ENCODE measurements at regions not wholly inside any gene's neighbourhood (a gene's known extent, or its start where the extent isn't known, plus 50 kb on each side); places are given as distances from the start of the nearest gene placed in this dataset.

DNA sequence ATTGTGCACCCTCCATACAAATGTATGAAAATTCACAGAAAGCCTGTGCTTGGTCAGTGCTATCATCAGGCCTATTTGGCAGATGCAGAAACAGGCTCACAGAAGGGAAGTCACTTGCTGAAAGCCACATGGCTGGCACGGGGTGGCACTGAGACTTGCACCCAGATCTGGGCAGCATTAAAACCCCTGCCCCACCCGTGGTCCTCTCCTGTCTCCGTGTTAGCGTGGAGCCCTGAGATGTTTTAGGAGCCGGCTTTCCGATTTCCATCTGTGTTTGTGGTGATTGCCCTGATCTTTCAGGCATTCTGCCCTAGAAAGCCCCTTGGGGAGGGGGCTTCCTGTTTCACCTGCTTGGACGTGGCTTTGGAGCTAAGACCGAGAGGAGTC, 102.2 kb upstream of the IER5L start:
- no peak for ATAC-seq (ENCODE audit: insufficient read depth, low FRiP score)
- H3K4me3 ChIP-seq, result no peak overlapping the region
- H3K9me3 ChIP-seq (ENCODE audit: control insufficient read depth in 4 of 4, insufficient read depth in 3 of 4, low read length in 3 of 4), result no peaks in the 10 kb centered on the region
- no peaks in the 10 kb centered on the region for H3K27me3 ChIP-seq (ENCODE audit: control insufficient read depth in 3 of 3, insufficient read depth in 3 of 3, low read length in 2 of 3)
- H3K27ac ChIP-seq (ENCODE audit: low read depth in 1 of 2, low read length in 1 of 2), result no peak overlapping the region
- H3K4me1 ChIP-seq (ENCODE audit: control insufficient read depth in 5 of 5, insufficient read depth in 5 of 5, low read length in 5 of 5), result peaks cover 0 to 14% (median 2%) of the 10 kb centered on the region in 5 donors
- TF ChIP-seq, protein P1, sequence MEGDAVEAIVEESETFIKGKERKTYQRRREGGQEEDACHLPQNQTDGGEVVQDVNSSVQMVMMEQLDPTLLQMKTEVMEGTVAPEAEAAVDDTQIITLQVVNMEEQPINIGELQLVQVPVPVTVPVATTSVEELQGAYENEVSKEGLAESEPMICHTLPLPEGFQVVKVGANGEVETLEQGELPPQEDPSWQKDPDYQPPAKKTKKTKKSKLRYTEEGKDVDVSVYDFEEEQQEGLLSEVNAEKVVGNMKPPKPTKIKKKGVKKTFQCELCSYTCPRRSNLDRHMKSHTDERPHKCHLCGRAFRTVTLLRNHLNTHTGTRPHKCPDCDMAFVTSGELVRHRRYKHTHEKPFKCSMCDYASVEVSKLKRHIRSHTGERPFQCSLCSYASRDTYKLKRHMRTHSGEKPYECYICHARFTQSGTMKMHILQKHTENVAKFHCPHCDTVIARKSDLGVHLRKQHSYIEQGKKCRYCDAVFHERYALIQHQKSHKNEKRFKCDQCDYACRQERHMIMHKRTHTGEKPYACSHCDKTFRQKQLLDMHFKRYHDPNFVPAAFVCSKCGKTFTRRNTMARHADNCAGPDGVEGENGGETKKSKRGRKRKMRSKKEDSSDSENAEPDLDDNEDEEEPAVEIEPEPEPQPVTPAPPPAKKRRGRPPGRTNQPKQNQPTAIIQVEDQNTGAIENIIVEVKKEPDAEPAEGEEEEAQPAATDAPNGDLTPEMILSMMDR (IDR thresholded peaks at IDR 0.05; ENCODE audit: control extremely low read depth, extremely low read depth), result no peak
- peaks cover 0 to 2% (median 0%) of the 10 kb centered on the region in 4 donors for H3K36me3 ChIP-seq (ENCODE audit: control insufficient read depth in 4 of 4, insufficient read depth in 4 of 4, low read length in 4 of 4)
- WGBS, 2 donors, result 91 to 92% methylated on average over 8 of the region's 8 CpGs
- DNase-seq, result no peak
- no peak overlapping the region for H3K9ac ChIP-seq (ENCODE audit: insufficient read depth in 1 of 2, low read length in 2 of 2)

DNA sequence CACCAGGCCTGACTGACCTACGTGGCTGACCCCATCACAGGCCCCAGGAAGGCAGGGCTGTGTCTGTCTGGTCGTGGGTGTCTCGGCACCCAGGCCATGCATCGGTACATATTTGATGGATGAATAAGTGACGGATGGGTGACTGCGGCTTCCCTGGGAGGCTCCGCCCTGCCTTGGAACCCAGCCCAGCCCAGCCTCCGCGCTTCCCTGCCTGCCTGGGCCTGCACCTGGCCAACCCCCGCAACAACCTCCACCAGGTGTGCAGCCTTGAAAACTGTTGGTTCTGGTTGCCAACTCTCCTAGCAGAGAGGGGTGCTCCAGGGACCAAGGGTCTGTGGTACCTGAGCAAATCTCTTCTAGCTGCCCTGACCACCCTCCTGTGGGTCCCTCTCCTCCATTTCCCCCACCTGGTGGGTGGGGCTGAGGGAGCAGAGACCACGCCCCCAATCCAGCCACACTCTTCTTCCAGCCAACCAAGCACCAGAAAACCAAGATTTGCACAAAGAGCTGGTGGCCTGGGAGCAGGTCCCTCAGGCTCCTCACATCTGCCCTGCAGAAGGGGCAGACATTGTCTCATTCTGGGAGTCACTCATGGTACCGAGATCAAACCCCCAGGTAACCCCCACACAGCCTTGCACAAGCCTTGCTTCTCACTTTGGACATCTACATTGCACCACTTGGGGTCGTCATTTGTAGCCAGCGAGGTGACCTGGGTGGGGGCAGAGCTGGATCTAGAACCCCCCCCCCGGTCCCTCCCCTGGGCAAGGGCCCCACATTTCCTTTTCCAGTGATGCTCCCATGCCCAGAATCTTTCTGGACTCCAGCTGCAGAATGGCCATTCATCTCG, 100.6 kb upstream of the IER5L start:
- H3K36me3 ChIP-seq (ENCODE audit: control insufficient read depth in 4 of 4, insufficient read depth in 4 of 4, low read length in 4 of 4), result no peaks in the 10 kb centered on the region
- TF ChIP-seq, protein P1 (IDR thresholded peaks at IDR 0.05; ENCODE audit: control extremely low read depth, extremely low read depth), result no peak
- H3K4me1 ChIP-seq (ENCODE audit: control insufficient read depth in 5 of 5, insufficient read depth in 5 of 5, low read length in 5 of 5), result peaks cover 0 to 13% (median 2%) of the 10 kb centered on the region in 5 donors
- H3K9ac ChIP-seq (ENCODE audit: insufficient read depth in 1 of 2, low read length in 2 of 2), result no peak overlapping the region
- no peak overlapping the region for H3K27ac ChIP-seq (ENCODE audit: low read depth in 1 of 2, low read length in 1 of 2)
- ATAC-seq (ENCODE audit: insufficient read depth, low FRiP score) (no peak), DNase-seq (peak in 1 of 3 donors; percentile 44)
- no peak overlapping the region for H3K4me3 ChIP-seq
- no peaks in the 10 kb centered on the region for H3K9me3 ChIP-seq (ENCODE audit: control insufficient read depth in 4 of 4, insufficient read depth in 3 of 4, low read length in 3 of 4)
- no peaks in the 10 kb centered on the region for H3K27me3 ChIP-seq (ENCODE audit: control insufficient read depth in 3 of 3, insufficient read depth in 3 of 3, low read length in 2 of 3)
- WGBS, 2 donors, result 75 to 77% methylated on average over 16 of the region's 16 CpGs

DNA sequence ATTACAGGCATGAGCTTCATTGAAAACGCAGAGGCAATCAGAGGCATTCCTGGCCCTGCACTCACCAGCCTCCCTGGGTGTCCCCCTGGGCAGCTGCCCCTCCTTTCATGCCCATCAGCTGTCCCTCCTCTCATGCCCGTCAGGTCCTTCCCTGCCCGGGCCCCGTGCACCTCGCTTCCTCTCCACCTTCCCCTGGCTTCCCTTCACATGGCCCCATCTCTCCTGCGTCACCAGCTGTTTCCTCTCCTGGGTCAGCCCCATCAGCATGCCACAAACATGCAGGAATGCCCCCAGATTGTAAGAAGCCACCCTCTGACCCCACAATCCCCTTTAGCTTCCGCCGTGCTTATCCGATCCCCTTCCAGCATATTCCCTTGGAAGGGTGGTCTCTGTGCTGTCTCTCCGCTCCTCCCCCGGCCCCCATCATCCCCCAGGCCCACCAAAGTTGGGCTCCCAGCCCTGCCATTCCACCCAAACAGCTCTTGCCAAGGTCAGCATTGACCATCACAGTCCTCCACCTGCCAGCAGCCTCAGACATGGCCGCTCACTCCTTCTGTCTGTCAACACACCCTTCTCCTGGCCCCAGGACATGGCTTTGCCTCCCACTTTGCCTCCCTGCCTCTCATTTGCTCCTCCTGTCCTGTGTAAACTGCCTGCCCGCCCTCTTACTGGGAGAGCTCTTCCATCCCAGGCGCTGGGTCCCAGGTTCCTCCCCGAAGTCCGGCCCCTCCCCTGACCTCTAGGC, 98.6 kb upstream of the IER5L start:
- H3K4me3 ChIP-seq, result no peak overlapping the region
- TF ChIP-seq, protein P1 (IDR thresholded peaks at IDR 0.05; ENCODE audit: control extremely low read depth, extremely low read depth), result no peak
- ATAC-seq (ENCODE audit: insufficient read depth, low FRiP score), result no peak
- H3K9me3 ChIP-seq (ENCODE audit: control insufficient read depth in 4 of 4, insufficient read depth in 3 of 4, low read length in 3 of 4), result no peaks in the 10 kb centered on the region
- peaks cover 0 to 13% (median 2%) of the 10 kb centered on the region in 5 donors for H3K4me1 ChIP-seq (ENCODE audit: control insufficient read depth in 5 of 5, insufficient read depth in 5 of 5, low read length in 5 of 5)
- 72 to 73% methylated on average over 16 of the region's 16 CpGs for whole genome bisulfite sequencing, 2 donors
- no peaks in the 10 kb centered on the region for H3K27me3 ChIP-seq (ENCODE audit: control insufficient read depth in 3 of 3, insufficient read depth in 3 of 3, low read length in 2 of 3)
- H3K27ac ChIP-seq (ENCODE audit: low read depth in 1 of 2, low read length in 1 of 2), result no peak overlapping the region
- H3K9ac ChIP-seq (ENCODE audit: insufficient read depth in 1 of 2, low read length in 2 of 2), result no peak overlapping the region
- no peak for DNase-seq
- no peaks in the 10 kb centered on the region for H3K36me3 ChIP-seq (ENCODE audit: control insufficient read depth in 4 of 4, insufficient read depth in 4 of 4, low read length in 4 of 4)

All from lung (tissue), 11 donors.